GM12878 (cell line): ENCODE measurements at regions not wholly inside any gene's neighbourhood (a gene's known extent, or its start where the extent isn't known, plus 50 kb on each side); places are given as distances from the start of the nearest gene placed in this dataset.

Experiments used
- ATAC-seq: fragments of 200-7000 bp; cut with Tn5 transposase; 3 replicates; pipeline ENCODE4 v1.9.1; 2020; ENCODE audit warnings: mild to moderate bottlenecking, moderate library complexity
- BruUV-seq: library from RNA; stranded (reverse); fragments of 400-500 nt; replicated peaks from 2 replicates; lab custom pipeline; 2021; lab: Mats Ljungman, UMichigan
- CTCF ChIA-PET: fragments of 300-600 bp; sonication (Branson Sonifier 250); formaldehyde crosslinking; extraction: SDS; loops from one replicate; lab custom pipeline; 2021; ENCODE audit warnings: inconsistent platforms; lab: Yijun Ruan, JAX
- POLR2A ChIA-PET: fragments of 350-600 bp; formaldehyde crosslinking; extraction: SDS; loops from one replicate; lab custom pipeline; 2021; ENCODE audit warnings: inconsistent platforms; lab: Charles Lee
- RAD21 ChIA-PET: fragments of 300-600 bp; sonication (Branson Sonifier 250); formaldehyde crosslinking; loops from one replicate; lab custom pipeline; 2023; ENCODE audit warnings: antibody characterized with exemption; ENCODE audit not compliant: unreplicated experiment; lab: Charles Lee
- SMC1A ChIA-PET: fragments of 300-600 bp; sonication (Branson Sonifier 250); formaldehyde crosslinking; loops from one replicate; lab custom pipeline; 2023; ENCODE audit not compliant: unreplicated experiment, uncharacterized antibody; lab: Charles Lee
- DNase-seq: peaks from one replicate; pipeline ENCODE4 v3.0.0-alpha.2; 2011; ENCODE audit warnings: low read depth, low spot score
- FAIRE-seq: peaks from 3 replicates; lab custom pipeline; 2011; peaks lifted over from hg19 to GRCh38; lab: Jason Lieb, UNC
- H2AFZ ChIP-seq: 2 replicates; pipeline ENCODE4 v1.6.0; 2011; ENCODE audit warnings: low read depth, low read length, control low read depth; ENCODE audit not compliant: control insufficient read depth
- H3K27ac ChIP-seq: 2 replicates; pipeline ENCODE4 v1.5.1; 2011; ENCODE audit warnings: control low read depth; ENCODE audit not compliant: control insufficient read depth, insufficient read depth
- H3K27me3 ChIP-seq, 2 experiments: replicated peaks in 1 of 2; 2 replicates each; pipeline versions ENCODE4 v1.6.0 to v1.6.1; 2011; ENCODE audit warnings: low read length in 1 of 2; ENCODE audit not compliant: control insufficient read depth in 2 of 2, insufficient read depth in 2 of 2
- H3K36me3 ChIP-seq, 2 experiments: 2 replicates each; pipeline ENCODE4 v1.5.1; 2011; ENCODE audit warnings: low read length in 1 of 2; ENCODE audit not compliant: control insufficient read depth in 2 of 2, insufficient read depth in 2 of 2
- H3K4me1 ChIP-seq: 2 replicates; pipeline ENCODE4 v1.6.1; 2011; ENCODE audit warnings: mild to moderate bottlenecking, low read length, moderate library complexity, mixed read lengths; ENCODE audit not compliant: control insufficient read depth, insufficient read depth
- H3K4me2 ChIP-seq: 2 replicates; pipeline ENCODE4 v1.6.0; 2011; ENCODE audit warnings: control low read depth; ENCODE audit not compliant: control insufficient read depth, insufficient read depth
- H3K4me3 ChIP-seq: fragments of 200-600 bp; sonication (generic); 2 replicates; pipeline ENCODE4 v1.5.1; 2016
- H3K79me2 ChIP-seq: 2 replicates; pipeline ENCODE4 v1.6.0; 2011; ENCODE audit warnings: low read length; ENCODE audit not compliant: control insufficient read depth, insufficient read depth
- H3K9ac ChIP-seq: 2 replicates; pipeline ENCODE4 v1.8.0; 2011; ENCODE audit warnings: low read length, control low read depth, mixed read lengths; ENCODE audit not compliant: control insufficient read depth, insufficient read depth
- H3K9me3 ChIP-seq: replicated peaks from 3 replicates; pipeline ENCODE4 v1.5.1; 2011; ENCODE audit warnings: mild to moderate bottlenecking, low read length; ENCODE audit not compliant: control insufficient read depth, insufficient read depth
- H4K20me1 ChIP-seq: 2 replicates; pipeline ENCODE4 v1.6.0; 2011; ENCODE audit not compliant: control insufficient read depth, insufficient read depth
- ATF7 ChIP-seq: fragments of 450-650 bp; IDR thresholded peaks from 2 replicates; pipeline ENCODE4 v1.6.1; 2016; ENCODE audit warnings: low read depth, mild to moderate bottlenecking
- E4F1 ChIP-seq: fragments of 450-650 bp; IDR thresholded peaks from 2 replicates; pipeline ENCODE4 v1.6.1; 2018; ENCODE audit warnings: borderline replicate concordance, mild to moderate bottlenecking; ENCODE audit not compliant: partially characterized antibody
- GABPA ChIP-seq: IDR thresholded peaks from 2 replicates; pipeline ENCODE4 v1.6.1; 2014; ENCODE audit warnings: antibody characterized with exemption, low read depth, mild to moderate bottlenecking, inconsistent platforms
- MLLT1 ChIP-seq: fragments of 450-650 bp; IDR thresholded peaks from 2 replicates; pipeline ENCODE4 v1.6.1; 2016; ENCODE audit warnings: mild to moderate bottlenecking
- SUZ12 ChIP-seq: fragments of 200-600 bp; sonication (generic); IDR thresholded peaks from one replicate; pipeline ENCODE4 v1.6.1; 2018; ENCODE audit warnings: antibody characterized with exemption, mild to moderate bottlenecking; ENCODE audit not compliant: unreplicated experiment
- ZNF217 ChIP-seq: fragments of 450-650 bp; IDR thresholded peaks from 2 replicates; pipeline ENCODE4 v1.6.1; 2017; ENCODE audit warnings: antibody characterized with exemption, mild to moderate bottlenecking
- WGBS: methylation state at CpG from one replicate; pipeline ENCODE4 v1.1.6; 2016; ENCODE audit warnings: low lambda C conversion rate; ENCODE audit not compliant: insufficient replicate concordance, insufficient coverage; ENCODE audit errors: missing lambda C conversion rate; 5-methylcytosine and 5-hydroxymethylcytosine counted together
- in situ Hi-C: fragments of 300-500 bp; cut with MboI; formaldehyde crosslinking; loops from 9 replicates; pipeline ENCODE4 v1.14.3; 2018; ENCODE audit warnings: mixed read lengths
- intact Hi-C: fragments of 100-400 bp; cut with micrococcal nuclease; formaldehyde crosslinking; loops from one replicate; pipeline ENCODE4 v1.14.2; 2022; ENCODE audit not compliant: unreplicated experiment

- 79% methylated on average over 11 of the region's 11 CpGs for WGBS
- H3K4me2 ChIP-seq = no peak overlapping the region
- no peak for ATAC-seq
- no peak for DNase-seq
- H3K4me1 ChIP-seq = no peaks in the 10 kb centered on the region
- H2AFZ ChIP-seq = no peak overlapping the region
- FAIRE-seq = no peak
- in situ Hi-C loops = no loop called here
- ChIA-PET CTCF (interaction anchor here (0.5 kb wide), 1 partner anchor 12 kb away, joined by 3 read pairs; no protein-coding TSS in a partner anchor), SMC1A (no interaction called here), RAD21 (no interaction called here), POLR2A (no interaction called here)
- BruUV-seq = no TSS peak
- no peaks in the 10 kb centered on the region for H3K36me3 ChIP-seq
- H3K79me2 ChIP-seq = no peaks in the 10 kb centered on the region
- TF ChIP-seq GABPA = no peak
- TF ChIP-seq ATF7 = no peak
- TF ChIP-seq MLLT1 = no peak
- no peak for TF ChIP-seq SUZ12
- no peak for TF ChIP-seq E4F1
- TF ChIP-seq ZNF217 = no peak
- no peak overlapping the region for H3K27ac ChIP-seq
- no peaks in the 10 kb centered on the region for H4K20me1 ChIP-seq
- no peak overlapping the region for H3K4me3 ChIP-seq
- H3K27me3 ChIP-seq = no peaks in the 10 kb centered on the region
- no peaks in the 10 kb centered on the region for H3K9me3 ChIP-seq
- intact Hi-C loops = no loop called here
- H3K9ac ChIP-seq = no peak overlapping the region
Measured at GRCh38 chr19:5244351-5244750, 96.3 kb downstream of the PTPRS start.
